GM19455 (cell line): ENCODE measurements at regions not wholly inside any gene's neighbourhood (a gene's known extent, or its start where the extent isn't known, plus 50 kb on each side); places are given as distances from the start of the nearest gene placed in this dataset.

Experiments
- ATAC-seq: cut with Tn5 transposase; IDR thresholded peaks from one replicate; pipeline ENCODE4 v1.9.1; 2021; ENCODE audit not compliant: unreplicated experiment

DNA sequence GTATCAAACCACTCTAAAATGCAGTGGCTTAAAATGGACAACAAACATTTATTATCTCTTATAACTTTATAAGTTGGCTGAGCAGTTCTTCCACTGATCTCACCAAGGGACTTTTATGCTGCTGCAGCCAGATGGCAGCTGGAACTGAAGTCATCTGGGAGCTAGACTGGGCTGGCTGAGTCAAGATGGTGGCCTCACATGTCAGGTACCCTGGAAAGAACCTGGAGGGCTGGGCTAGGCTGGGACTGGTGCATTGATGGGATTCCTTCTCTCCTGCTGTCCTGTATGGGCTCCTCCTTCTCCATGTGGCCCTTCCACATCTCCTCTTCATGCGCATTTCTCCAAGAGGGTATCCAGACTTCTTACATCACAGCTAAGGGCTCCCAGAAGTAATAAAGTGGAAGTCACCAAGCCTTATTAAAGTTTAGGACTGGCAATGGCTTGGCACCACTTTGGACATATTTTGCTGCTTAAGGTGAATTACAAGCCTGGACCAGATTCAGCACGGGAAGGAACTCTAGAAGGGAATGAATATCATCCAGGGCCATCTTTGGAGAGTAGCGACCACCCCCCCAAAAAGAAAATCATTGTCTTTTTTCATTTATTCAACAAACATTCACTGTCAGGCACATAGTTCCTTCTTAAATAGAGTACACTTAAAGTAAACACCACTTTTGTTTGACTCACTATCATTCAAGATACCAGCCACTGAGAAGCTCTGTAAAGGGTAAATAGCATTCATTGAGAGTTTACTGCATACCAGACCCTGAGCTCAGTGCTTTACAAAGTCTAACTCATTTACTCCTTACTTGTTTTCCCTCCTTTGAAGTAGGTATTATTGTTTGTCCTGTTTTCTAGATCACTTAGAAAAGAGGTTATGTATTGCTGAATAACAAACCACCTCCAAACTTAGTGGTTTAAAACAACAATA, 138.0 kb downstream of the ZFP36L2 start:
- ATAC-seq, result no peak

DNA sequence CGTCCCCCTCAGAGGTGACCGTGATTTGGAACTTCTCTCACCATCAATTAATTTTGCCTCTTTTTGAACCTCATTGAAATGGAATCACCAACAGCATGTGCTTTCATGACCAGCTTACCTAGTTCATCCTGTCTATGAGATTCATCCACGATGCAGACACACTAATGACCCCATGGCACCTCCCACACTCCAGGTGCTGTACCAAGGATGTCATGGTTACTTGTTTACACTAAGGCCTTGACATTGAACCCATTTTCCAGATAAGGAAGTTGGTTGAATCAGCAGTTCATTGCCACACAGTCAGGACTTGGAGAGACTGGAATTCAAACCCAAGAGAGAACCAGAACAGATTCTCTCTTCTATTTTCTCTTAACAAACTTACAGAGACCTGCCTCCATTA, 139.0 kb downstream of the ZFP36L2 start:
- no peak for ATAC-seq

DNA sequence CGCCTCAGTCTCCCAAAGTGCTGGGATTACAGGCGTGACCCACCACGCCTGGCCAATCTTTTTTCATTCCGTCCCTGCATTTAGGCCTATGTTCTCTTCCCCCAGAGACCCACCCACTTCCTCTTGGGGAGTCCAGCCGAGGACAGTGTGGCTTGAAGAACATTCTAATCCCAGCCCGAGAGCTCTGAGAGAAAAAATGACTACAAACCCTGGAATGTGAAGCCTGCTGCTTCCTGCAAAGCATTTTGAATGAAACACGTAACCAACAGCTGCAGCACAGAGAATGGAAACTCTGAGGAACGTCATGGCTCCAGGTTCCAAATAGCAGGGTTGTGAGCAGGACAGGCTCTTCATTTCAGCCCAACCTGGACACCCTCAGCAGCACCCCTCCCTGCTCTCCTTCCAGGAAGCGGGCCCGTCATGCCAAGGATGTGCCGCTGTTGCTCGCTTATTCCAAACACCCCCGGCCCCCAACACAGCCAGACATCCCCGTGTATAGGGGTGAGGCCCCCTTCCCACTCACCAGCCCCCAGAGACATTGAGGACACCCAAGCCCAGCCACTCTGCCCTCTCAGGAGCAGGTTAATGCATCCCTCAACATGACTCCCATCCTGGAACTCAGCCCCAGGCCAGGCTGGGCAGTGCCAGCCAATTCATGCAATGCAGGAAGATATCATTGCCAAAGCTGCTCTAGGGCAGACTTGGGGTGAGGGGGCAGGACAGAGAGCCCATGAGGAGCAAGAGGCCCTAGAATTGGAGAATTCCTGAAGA, 139.8 kb downstream of the ZFP36L2 start:
- ATAC-seq, result no peak

DNA sequence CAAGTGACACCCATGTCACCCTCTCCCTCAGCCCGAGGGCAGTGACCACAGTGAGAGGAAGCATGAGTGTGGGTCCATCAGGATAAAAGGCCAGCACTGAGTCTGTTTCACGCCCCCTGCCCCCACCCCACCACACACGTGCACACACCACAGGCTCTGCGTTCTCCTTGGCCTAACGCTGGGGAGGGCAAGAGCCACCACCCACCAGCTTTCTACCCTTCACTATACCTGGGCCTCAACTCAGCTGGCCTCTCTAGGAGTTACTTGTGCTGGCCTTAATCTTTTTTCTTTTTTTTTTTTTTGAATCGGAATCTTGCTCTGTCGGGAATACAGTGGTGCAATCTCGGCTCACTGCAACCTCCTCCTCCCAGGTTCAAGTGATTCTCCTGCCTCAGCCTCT, 140.5 kb downstream of the ZFP36L2 start:
- no peak for ATAC-seq

DNA sequence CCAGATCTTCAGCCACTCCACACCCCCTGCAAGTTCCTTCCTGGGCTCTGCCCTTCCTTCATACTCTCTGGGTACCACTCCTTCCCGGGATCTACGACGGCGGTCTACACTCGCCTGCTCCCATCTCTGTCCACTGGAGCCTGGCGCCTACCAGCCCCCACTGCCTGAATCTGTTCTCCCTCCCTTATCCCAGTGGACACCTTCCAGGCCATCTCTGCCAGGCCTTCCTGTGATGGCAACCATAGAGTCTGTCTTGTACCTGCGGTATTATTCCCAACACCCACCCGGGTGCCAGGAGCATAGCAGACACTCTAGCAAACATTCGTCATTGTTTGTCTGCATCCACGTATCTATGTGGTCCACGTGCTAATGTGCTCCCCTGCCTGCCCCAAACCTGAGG, 140.9 kb downstream of the ZFP36L2 start:
- no peak for ATAC-seq

DNA sequence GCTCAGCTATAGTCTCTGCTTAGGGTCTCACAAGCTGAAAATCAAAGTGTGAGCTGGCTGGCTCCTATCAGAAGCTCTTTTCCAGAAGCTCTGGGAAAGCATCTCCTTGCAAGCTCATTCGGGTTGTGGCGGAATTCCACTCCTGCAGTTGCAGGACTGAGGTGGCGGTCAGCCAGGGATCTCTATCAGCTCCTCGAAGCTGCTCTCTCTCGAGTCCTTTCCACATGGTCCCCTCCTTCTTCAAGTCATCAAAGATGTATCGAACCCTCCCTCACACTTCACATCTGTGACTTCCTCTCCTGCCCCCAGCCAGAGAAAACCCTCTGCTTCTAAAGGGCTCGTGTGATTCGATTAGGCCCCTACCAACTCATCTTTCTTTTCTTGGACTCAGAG, 141.7 kb downstream of the ZFP36L2 start:
- ATAC-seq, result no peak

DNA sequence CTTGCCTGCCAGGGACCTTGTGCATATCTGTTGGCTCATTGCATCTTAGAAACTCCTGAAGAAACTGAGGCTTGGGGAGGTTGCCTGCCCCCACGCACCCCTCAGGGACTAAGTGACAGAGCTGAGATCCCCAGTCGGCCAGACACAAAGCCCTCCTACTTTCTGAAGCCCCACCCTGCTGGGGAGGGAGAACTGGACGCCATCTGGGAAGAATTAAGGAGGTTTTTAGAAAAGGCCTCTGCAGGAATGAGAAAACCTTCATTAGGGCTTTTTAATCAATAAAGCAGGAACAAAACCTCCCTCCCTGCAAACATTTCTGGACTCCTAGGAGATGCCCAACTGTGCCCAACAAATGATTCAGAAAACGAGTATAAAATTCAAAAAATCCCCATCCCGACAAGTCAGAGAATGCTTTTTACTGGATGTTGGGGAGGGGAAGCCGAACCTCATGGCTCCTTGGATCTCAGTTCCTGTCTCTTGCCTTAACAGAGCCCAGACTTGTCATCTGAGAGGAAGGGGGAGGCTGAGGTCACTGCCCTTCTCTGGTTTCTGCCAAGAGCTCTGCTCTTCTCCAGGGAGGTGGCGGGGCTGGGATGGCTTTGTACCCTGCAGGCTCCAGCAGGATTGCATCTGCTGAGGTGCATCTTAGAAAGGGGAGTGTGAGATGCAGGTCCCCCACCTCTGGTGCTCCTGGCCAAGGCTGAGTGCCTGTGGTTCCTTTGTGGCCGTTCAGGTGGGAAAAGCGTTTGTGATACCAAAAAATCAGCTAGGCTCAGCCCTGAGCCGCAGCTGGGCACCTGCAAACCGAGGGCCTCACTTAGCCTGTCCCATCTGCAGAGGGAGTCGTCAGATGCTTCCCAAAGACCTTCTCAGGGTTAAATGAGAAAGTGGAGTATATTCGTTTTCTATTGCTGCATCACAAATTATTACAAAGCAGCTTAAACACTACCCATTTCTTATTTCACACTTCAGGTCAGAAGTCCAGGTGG, 142.4 kb downstream of the ZFP36L2 start:
- no peak for ATAC-seq

DNA sequence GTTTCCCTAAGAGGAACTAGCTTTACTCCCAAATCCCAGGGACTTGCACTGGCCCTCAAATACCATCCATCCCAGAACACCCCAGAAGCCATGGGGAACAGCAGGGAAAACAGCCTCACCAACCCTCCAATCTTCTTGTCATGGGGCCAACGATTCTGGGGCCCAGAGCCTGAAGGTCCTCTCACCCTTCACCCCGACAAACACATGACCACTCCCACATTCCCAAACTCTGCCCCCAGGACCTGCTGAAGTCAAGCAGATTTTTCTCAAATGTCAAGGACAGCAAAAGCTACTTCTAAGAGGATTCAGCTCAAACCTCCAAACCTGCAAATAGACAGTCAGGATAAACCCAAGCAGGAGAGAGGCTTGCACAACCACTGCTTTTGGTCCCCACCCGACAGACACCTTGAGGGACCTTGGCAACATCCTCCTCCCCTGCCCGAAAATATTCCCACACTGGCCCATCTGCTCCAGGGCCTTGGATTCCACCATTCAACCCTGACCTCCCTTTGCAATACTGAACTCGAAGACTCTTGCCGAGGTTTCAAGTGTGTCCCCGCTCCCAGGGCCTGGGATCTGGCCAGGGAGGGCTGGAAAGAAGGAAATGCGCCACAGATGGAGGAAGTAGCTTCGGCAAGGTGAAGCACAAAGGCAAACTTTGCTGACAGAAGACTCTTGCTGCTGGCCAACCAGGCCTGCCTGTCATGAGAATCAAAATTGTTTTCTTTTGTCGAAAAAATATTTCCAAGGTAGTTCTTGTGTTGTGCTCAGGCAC, 143.3 kb downstream of the ZFP36L2 start:
- no peak for ATAC-seq

DNA sequence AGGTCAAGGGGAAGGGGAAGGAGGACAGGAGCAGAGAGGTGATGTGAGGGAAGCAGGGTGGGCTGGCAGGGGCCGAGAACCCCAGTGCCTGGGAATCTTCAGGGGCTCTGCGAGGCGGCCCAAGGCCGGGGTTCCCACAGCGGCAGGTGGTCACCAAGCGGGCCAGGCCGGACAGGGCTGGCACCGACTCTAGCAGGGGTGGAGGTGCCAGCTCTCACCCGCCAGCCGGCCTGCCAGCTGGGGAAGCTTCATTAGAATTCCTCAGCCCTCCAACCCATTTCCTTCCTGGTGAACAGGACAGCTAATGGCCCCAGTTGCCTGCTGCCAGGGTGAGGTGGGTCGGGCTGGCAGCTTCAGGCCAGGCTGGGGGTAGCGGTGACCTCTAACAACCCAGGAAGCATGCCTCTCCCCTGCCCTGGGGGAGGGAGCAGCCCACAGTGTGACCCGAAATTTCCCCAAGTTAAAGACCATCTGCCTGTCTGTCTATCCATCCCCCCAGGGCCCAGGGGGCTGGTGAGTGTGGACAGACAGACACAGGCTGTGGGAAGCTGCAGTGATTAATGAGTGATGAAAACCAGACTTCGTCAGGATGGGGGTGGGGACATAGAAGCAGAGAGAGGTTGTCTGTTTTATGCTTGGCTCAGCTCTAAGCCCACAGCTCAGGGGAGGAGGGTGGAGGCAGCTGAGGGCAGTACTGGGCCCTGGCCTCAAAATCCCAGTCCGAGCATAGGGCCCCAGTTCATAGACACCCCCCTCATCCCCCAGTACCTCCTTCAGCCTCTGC, 144.1 kb downstream of the ZFP36L2 start:
- ATAC-seq, result no peak

DNA sequence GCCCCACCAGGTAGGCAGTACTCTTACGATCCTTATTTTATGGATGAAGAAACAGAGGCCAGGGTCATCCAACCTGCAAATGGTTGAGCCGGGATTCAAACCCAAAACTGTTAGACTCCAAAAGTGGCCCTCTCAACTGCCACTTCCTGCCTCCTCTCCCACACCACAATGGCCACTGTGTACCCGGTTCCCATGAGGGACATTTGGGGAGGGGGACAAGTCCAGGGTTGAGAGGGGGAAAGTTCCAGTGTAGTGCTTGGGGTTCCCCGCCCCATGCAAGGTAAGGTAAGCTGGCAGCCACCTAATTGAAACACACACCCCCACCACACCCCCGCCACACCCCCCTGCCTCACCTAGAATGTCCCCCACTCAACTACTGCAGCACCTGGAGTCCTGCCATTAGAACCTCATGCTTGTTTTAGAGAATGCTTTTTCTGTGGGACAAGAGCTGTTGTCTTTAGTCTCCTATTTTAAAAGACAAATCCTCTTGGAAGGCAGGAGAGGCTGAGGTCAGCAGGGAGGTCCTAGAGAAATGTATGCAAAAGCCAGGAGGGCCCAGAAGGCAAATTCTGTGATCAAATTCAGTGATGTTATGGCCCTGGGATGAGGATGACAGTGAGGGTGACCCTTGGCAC, 145.2 kb downstream of the ZFP36L2 start:
- no peak for ATAC-seq

DNA sequence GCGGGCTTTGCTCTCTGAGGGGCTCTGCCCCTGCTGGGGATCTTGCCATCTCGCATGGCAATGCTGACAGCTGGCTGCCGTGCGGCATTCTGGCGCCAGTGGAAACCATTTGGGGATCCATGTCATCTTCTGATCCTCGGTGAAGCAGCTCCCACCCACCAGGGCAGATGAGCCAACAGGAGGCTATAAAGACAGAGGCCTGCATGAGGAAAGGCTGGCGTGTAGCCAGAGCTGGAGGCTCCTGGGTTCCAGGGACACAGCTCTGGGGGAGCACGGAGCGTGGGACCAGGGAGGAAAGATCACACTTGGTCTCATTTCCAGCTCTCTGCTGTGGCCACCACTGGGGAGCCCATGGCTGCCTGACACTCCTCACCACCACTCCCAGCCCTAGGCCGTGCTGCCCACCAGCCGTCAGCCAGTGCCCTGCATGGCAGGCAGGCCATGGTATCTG, 145.8 kb downstream of the ZFP36L2 start:
- no peak for ATAC-seq

DNA sequence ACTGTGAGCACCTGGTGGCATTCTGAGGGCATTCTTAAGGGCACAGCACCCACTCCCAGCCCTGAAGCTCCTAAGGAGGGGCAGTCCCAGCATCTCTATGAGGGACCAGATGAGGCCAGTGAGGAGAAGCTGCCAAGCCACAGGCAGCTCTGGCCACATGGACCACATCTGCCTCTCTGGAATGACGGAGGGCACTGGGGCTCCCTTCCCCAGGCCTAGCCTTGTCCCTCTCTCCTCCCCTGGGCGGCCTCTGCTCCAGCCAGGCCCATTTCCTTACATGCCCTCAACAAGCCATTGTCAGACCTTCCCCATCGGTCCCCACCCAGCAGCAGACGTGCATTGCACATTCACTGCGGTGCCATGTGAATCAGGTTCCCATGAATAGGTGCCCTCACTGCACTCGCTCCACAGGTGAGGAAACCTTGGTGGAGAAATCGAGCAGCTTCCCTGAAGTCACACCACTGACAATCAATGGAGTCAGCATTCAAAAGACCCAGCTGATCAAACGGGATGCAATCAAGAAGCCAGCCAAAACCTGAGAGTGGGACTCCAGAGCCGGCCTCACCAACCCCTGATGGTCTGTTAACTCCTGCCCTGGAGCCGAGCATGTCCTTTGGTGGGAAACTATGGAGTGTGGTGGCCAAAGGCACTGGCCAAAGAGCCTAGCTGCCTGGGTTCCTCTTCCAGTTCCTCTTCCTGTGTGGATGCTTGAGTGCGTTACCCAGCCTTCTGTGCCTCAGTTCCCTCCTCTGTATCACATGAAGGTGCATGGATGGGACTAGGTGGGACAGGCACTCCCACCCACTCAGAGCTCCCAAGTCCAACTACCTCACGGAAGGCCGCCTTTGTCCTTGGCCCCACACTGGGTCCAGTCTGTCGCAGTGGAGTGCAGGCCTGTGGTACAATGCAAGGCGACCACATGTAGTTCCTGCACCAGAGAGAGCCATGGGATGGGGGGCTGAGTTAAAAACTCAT, 147.3 kb downstream of the ZFP36L2 start:
- no peak for ATAC-seq

DNA sequence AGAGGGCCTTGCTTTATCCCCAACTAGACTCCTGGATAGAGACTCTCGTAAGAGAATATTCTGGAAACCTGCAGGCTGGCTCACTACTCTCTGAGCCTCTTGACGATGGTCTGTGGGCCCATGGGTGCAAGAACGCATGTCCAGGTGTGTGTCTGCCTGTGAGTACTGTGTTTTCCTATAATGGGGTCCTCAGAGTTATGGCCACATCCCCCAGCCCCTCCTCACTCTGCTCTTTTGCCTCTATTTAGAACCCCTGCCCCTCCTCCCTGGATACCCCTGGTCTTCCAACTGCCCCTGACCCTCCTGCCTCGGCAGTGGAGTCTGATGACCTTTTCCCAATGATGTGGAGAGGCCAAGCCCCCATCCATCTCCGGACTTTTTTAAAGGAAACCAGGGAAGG, 148.1 kb downstream of the ZFP36L2 start:
- no peak for ATAC-seq

DNA sequence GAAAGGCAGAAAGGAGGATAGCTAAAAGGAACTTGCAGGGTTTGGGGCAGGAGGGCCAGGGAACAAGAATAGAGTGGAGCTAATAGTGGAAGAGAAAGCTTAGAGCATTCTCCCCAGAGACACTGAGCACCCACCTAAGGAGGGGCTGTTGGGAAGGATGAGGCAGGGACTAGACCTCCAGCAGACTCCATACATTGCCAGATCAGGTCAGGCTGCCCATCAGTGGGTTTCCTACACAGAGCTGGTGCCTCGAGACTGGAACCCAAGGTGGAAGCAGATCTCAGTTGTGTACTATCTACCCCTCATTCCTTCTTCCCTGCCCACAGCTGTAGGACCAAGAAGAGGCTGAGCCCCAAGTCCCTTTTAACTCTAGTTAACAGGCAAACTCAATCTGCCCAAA, 148.5 kb downstream of the ZFP36L2 start:
- ATAC-seq, result no peak

DNA sequence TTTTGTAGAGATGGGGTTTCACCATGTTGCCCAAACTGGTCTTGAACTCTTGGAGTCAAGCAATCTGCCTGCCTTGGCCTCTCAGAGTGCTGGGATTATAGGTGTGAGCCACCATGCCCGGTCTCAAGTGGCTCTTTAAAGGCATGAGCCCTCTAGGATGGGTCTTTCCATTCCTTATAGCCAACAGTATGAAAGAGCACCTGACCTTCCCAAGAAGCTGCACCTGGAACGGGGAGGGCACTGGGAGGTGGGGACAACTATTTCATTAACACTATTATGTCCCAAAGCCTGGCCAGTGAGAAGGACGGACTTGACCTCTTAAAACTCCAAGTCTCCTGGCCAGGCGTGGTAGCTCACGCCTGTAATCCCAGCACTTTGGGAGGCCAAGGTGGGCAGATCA, 149.7 kb downstream of the ZFP36L2 start:
- ATAC-seq, result no peak

DNA sequence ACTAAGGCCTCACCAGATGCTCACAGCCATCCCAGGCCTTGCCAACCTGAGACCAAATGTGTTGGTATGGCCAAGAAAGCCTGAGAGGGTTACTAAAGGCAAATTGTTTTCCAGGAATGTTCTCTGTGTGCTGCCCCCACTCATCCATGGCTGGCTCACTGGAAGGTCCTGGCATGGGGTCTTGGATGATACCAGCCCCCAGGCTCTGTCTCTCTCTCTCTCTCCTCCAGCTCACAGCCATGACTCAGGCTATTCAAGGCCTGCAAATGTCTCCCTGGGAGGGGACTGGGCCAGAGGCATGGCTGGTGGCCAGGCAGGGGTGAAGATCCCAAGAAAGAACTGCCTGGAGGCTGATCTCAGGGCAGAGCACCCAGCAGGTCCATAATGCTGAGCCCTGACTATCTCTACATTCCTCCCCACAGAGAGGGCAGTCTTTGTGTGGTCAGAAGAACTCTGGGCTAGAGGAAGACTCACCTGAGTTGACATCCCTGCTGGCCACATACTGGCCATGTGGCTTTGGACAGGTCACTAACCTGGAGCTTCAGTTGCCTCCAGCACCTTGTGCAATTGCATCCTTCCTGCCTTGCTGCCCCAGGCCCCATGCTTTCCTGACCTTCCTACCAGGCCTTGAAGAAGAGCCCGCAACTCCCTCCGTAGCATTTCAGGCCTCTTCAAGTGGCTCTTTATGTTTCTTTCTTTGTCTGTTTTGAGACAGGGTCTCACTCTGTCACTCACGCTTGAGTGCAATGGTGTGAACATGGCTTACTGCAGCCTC, 150.4 kb downstream of the ZFP36L2 start:
- no peak for ATAC-seq

DNA sequence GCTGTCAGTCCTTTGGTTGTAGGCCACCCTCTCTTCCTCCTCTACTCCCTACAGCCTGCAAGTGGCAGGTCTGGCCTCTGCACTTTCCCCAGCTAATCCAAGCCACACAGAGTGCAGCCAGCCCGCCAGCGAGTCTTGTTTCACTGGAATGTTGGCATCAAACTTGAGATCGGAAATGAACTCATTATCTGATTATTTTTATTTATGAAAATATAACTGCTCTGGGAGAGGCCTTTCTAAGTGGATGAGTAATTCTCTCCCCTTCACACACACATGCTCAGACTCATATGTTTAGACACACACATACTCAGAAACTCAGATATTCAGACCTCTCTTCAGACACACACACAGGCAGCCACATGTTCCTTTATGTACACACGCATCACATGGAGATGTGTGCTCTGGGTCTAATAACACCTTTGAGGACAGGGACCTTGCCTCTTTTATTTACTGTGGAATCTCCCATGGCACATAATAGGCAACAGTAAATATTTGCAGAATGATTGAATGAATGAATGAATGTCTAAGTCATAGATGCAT, 151.3 kb downstream of the ZFP36L2 start:
- no peak for ATAC-seq
